Activated naive CD8-positive, alpha-beta T cell treated with anti-CD3 and anti-CD28 coated beads for 36 hours (primary cell): ENCODE measurements at regions not wholly inside any gene's neighbourhood (a gene's known extent, or its start where the extent isn't known, plus 50 kb on each side); places are given as distances from the start of the nearest gene placed in this dataset.

Experiments
- DNase-seq: peaks from one replicate; pipeline ENCODE4 v3.0.0; 2021
- H3K27ac Mint-ChIP-seq: one replicate; pipeline ENCODE4 v1.8.0; 2022; ENCODE audit warnings: mild to moderate bottlenecking, moderate library complexity, mixed read lengths
- H3K27me3 Mint-ChIP-seq: one replicate; pipeline ENCODE4 v1.8.0; 2022; ENCODE audit warnings: mild to moderate bottlenecking, mixed read lengths
- H3K36me3 Mint-ChIP-seq: one replicate; pipeline ENCODE4 v1.8.0; 2021; ENCODE audit warnings: mild to moderate bottlenecking, mixed read lengths
- H3K4me1 Mint-ChIP-seq: one replicate; pipeline ENCODE4 v1.8.0; 2021; ENCODE audit warnings: mixed read lengths
- H3K4me3 Mint-ChIP-seq: one replicate; pipeline ENCODE4 v1.8.0; 2022; ENCODE audit warnings: mild to moderate bottlenecking, moderate library complexity, mixed read lengths
- H3K9me3 Mint-ChIP-seq: one replicate; pipeline ENCODE4 v1.8.0; 2022; ENCODE audit warnings: mixed read lengths

GRCh38 chr14:94952097-94952496, 182.2 kb upstream of the GSC start:
- H3K36me3 Mint-ChIP-seq, result no peaks in the 10 kb centered on the region
- H3K27me3 Mint-ChIP-seq, result peaks cover 12% of the 10 kb centered on the region
- no peaks in the 10 kb centered on the region for H3K9me3 Mint-ChIP-seq
- H3K4me3 Mint-ChIP-seq, result no peak overlapping the region
- DNase-seq, result no peak
- no peaks in the 10 kb centered on the region for H3K4me1 Mint-ChIP-seq
- H3K27ac Mint-ChIP-seq, result no peak overlapping the region

GRCh38 chr14:94946244-94946643, 176.3 kb upstream of the GSC start:
- no peak overlapping the region for H3K4me3 Mint-ChIP-seq
- H3K36me3 Mint-ChIP-seq, result no peaks in the 10 kb centered on the region
- no peak for DNase-seq
- no peaks in the 10 kb centered on the region for H3K4me1 Mint-ChIP-seq
- no peaks in the 10 kb centered on the region for H3K9me3 Mint-ChIP-seq
- H3K27ac Mint-ChIP-seq, result no peak overlapping the region
- peaks cover under 1% of the 10 kb centered on the region for H3K27me3 Mint-ChIP-seq

- Mint-ChIP-seq H3K27me3 (no peaks in the 10 kb centered on the region), H3K4me3 (no peak overlapping the region), H3K9me3 (no peaks in the 10 kb centered on the region), H3K27ac (peak overlapping the region; percentile 61), H3K36me3 (no peaks in the 10 kb centered on the region), H3K4me1 (no peaks in the 10 kb centered on the region)
- DNase-seq, result no peak
Observed at GRCh38 chr14:94945615-94946014, 175.7 kb upstream of the GSC start.

- H3K27me3 Mint-ChIP-seq, result no peaks in the 10 kb centered on the region
- H3K4me1 Mint-ChIP-seq, result no peaks in the 10 kb centered on the region
- H3K27ac Mint-ChIP-seq, result no peak overlapping the region
- H3K36me3 Mint-ChIP-seq, result no peaks in the 10 kb centered on the region
- no peak for DNase-seq
- H3K4me3 Mint-ChIP-seq, result no peak overlapping the region
- no peaks in the 10 kb centered on the region for H3K9me3 Mint-ChIP-seq
Observed at GRCh38 chr14:94944636-94945258, 174.8 kb upstream of the GSC start.

- H3K9me3 Mint-ChIP-seq, result no peaks in the 10 kb centered on the region
- no peak overlapping the region for H3K4me3 Mint-ChIP-seq
- H3K4me1 Mint-ChIP-seq, result no peaks in the 10 kb centered on the region
- H3K36me3 Mint-ChIP-seq, result no peaks in the 10 kb centered on the region
- DNase-seq, result no peak
- no peak overlapping the region for H3K27ac Mint-ChIP-seq
- no peaks in the 10 kb centered on the region for H3K27me3 Mint-ChIP-seq
Observed at GRCh38 chr14:94942601-94943000, 172.7 kb upstream of the GSC start.

GRCh38 chr14:94941311-94941710, 171.4 kb upstream of the GSC start:
- Mint-ChIP-seq H3K9me3 (no peaks in the 10 kb centered on the region), H3K36me3 (no peaks in the 10 kb centered on the region), H3K27me3 (no peaks in the 10 kb centered on the region), H3K4me1 (no peaks in the 10 kb centered on the region), H3K27ac (no peak overlapping the region), H3K4me3 (no peak overlapping the region)
- DNase-seq, result no peak

- Mint-ChIP-seq H3K9me3 (no peaks in the 10 kb centered on the region), H3K4me3 (no peak overlapping the region), H3K4me1 (no peaks in the 10 kb centered on the region)
Observed at GRCh38 chr14:94940263-94940993, 170.5 kb upstream of the GSC start.

GRCh38 chr14:94938016-94938415, 168.1 kb upstream of the GSC start:
- H3K27ac Mint-ChIP-seq, result no peak overlapping the region
- H3K4me1 Mint-ChIP-seq, result no peaks in the 10 kb centered on the region
- H3K27me3 Mint-ChIP-seq, result no peaks in the 10 kb centered on the region
- DNase-seq, result no peak
- no peaks in the 10 kb centered on the region for H3K36me3 Mint-ChIP-seq
- no peak overlapping the region for H3K4me3 Mint-ChIP-seq
- H3K9me3 Mint-ChIP-seq, result no peaks in the 10 kb centered on the region

More at GRCh38 chr14:94940263-94940993, 170.5 kb upstream of the GSC start:
- Mint-ChIP-seq H3K27me3 (no peaks in the 10 kb centered on the region), H3K27ac (no peak overlapping the region), H3K36me3 (no peaks in the 10 kb centered on the region)
- DNase-seq, result no peak

- Mint-ChIP-seq H3K36me3 (no peaks in the 10 kb centered on the region), H3K4me3 (no peak overlapping the region), H3K27me3 (no peaks in the 10 kb centered on the region), H3K27ac (no peak overlapping the region), H3K9me3 (no peaks in the 10 kb centered on the region), H3K4me1 (no peaks in the 10 kb centered on the region)
- DNase-seq, result no peak
Observed at GRCh38 chr14:94936901-94937685, 167.2 kb upstream of the GSC start.

GRCh38 chr14:94936401-94936892, 166.5 kb upstream of the GSC start:
- Mint-ChIP-seq H3K27me3 (no peaks in the 10 kb centered on the region), H3K36me3 (no peaks in the 10 kb centered on the region), H3K4me3 (no peak overlapping the region), H3K4me1 (no peaks in the 10 kb centered on the region), H3K9me3 (no peaks in the 10 kb centered on the region), H3K27ac (no peak overlapping the region)
- no peak for DNase-seq

- Mint-ChIP-seq H3K27ac (no peak overlapping the region), H3K4me3 (no peak overlapping the region), H3K4me1 (no peaks in the 10 kb centered on the region), H3K9me3 (no peaks in the 10 kb centered on the region), H3K36me3 (no peaks in the 10 kb centered on the region), H3K27me3 (no peaks in the 10 kb centered on the region)
- no peak for DNase-seq
Observed at GRCh38 chr14:94935706-94936300, 165.9 kb upstream of the GSC start.

GRCh38 chr14:94934276-94934810, 164.4 kb upstream of the GSC start:
- no peaks in the 10 kb centered on the region for H3K27me3 Mint-ChIP-seq
- H3K9me3 Mint-ChIP-seq, result no peaks in the 10 kb centered on the region
- DNase-seq, result no peak
- H3K4me1 Mint-ChIP-seq, result no peaks in the 10 kb centered on the region
- no peak overlapping the region for H3K4me3 Mint-ChIP-seq
- no peaks in the 10 kb centered on the region for H3K36me3 Mint-ChIP-seq
- H3K27ac Mint-ChIP-seq, result no peak overlapping the region

- Mint-ChIP-seq H3K27me3 (no peaks in the 10 kb centered on the region), H3K4me1 (no peaks in the 10 kb centered on the region), H3K36me3 (no peaks in the 10 kb centered on the region), H3K9me3 (no peaks in the 10 kb centered on the region), H3K27ac (no peak overlapping the region), H3K4me3 (no peak overlapping the region)
- no peak for DNase-seq
Observed at GRCh38 chr14:94933486-94933885, 163.6 kb upstream of the GSC start.

GRCh38 chr14:94932589-94932988, 162.7 kb upstream of the GSC start:
- Mint-ChIP-seq H3K27ac (no peak overlapping the region), H3K36me3 (no peaks in the 10 kb centered on the region), H3K4me1 (no peaks in the 10 kb centered on the region), H3K27me3 (no peaks in the 10 kb centered on the region), H3K9me3 (no peaks in the 10 kb centered on the region), H3K4me3 (no peak overlapping the region)
- no peak for DNase-seq

GRCh38 chr14:94930690-94931089, 160.8 kb upstream of the GSC start:
- Mint-ChIP-seq H3K36me3 (peaks cover under 1% of the 10 kb centered on the region), H3K4me1 (no peaks in the 10 kb centered on the region), H3K9me3 (no peaks in the 10 kb centered on the region), H3K4me3 (no peak overlapping the region), H3K27ac (no peak overlapping the region), H3K27me3 (no peaks in the 10 kb centered on the region)
- DNase-seq, result no peak
